Fibroblast of mammary gland (primary cell): ENCODE measurements at regions not wholly inside any gene's neighbourhood (a gene's known extent, or its start where the extent isn't known, plus 50 kb on each side); places are given as distances from the start of the nearest gene placed in this dataset.
A peak's percentile ranks its signal among the peaks of the same experiment; 100 is the strongest.

ENCODE experiments used
- DNase-seq: peaks from one replicate; pipeline ENCODE4 v3.0.0-alpha.2; 2010; ENCODE audit warnings: low read depth
- H3K4me3 ChIP-seq: 2 replicates; pipeline ENCODE4 v1.5.1; 2011; ENCODE audit warnings: low read depth, mild to moderate bottlenecking, low read length, moderate library complexity; ENCODE audit not compliant: control insufficient read depth
- TF ChIP-seq, protein P1 (sequence below): conservative IDR thresholded peaks from 2 replicates; pipeline ENCODE4 v1.5.1; 2011; ENCODE audit warnings: low read depth, low read length, inconsistent platforms; ENCODE audit not compliant: control insufficient read depth, insufficient read depth

DNA sequence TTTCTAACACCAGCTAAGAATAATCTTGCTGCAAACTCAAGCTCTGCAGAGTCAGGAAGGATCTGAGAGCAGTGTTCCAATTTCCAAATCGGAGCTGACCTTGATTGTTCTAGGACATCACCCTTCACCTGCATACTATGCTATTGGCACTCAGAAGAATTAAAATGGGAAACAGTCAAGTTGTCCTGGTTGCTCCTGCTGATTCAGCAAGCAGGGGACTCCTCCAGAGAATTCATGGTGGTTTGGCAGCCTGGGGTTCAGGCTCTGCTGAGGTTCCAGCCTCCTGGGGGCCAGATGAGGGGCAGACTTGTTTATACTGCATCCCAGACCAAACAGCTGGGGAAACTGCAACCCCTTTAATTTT lies 213.7 kb upstream of the ADAMTS9 start:
- peak; percentile 36 for DNase-seq
- TF ChIP-seq, protein P1, sequence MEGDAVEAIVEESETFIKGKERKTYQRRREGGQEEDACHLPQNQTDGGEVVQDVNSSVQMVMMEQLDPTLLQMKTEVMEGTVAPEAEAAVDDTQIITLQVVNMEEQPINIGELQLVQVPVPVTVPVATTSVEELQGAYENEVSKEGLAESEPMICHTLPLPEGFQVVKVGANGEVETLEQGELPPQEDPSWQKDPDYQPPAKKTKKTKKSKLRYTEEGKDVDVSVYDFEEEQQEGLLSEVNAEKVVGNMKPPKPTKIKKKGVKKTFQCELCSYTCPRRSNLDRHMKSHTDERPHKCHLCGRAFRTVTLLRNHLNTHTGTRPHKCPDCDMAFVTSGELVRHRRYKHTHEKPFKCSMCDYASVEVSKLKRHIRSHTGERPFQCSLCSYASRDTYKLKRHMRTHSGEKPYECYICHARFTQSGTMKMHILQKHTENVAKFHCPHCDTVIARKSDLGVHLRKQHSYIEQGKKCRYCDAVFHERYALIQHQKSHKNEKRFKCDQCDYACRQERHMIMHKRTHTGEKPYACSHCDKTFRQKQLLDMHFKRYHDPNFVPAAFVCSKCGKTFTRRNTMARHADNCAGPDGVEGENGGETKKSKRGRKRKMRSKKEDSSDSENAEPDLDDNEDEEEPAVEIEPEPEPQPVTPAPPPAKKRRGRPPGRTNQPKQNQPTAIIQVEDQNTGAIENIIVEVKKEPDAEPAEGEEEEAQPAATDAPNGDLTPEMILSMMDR, result no peak
- no peak overlapping the region for H3K4me3 ChIP-seq

DNA sequence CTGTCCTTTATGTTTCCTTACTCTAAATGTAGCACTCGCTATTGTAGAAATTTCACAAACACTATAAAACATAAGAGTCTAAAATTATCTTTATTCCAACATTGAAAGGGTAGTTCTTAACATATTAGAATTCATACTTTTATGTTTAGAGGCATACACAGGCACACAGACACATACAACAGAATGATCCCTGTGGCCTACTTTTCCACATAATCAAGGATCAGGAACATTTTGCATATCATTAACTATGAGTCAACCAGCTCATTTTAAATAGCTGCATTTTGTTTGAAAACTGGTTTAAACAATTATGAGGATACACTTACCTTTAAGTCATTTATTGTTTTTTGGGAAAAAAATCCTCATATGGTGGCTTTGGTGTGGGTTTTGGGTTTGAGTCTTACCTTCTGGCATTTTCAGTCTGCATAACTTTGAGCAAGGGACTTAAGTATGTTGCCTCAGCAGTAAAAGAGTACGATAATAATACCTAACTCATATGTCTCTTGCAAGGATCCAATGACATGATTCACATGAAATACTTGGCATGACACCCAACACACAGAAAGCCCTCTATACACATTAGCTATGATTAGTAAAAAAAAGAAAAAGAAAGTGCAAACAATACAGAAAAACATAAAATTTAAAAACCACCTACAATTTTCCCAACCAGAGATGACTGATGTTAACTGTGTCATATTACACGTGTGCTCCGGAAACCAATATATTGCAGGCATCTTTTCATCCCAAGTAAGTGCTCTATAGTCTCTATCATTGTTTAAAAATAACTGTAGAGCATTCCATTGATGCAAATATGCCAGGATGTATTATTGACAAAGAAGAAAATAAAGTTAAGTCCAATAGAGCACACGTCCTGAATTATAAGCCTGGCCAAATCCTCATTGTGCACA lies 213.1 kb upstream of the ADAMTS9 start:
- peak; percentile 67 for DNase-seq
- TF ChIP-seq, protein P1, result no peak

DNA sequence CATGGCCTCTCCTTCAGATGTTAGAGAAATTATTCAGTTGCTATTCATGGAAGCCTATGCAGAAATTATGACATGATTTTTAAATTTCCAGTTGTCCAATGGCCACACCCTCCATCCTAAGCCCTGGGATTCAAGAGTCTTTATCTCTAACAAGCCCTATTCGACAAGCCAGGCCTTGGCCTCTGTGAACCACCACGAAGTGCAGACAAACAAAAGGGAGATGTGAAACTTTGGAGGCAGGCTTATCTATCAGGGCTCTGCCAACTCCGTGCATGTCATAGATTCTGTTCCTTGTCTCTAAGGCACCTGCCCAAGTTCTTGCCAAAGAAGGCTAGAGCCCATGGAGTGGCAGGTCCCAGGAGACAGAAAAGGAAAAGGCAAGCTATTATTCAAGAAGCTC lies 212.4 kb upstream of the ADAMTS9 start:
- no peak for DNase-seq
- TF ChIP-seq, protein P1, result no peak
- no peak overlapping the region for H3K4me3 ChIP-seq

More for the DNA sequence above, 213.1 kb upstream of the ADAMTS9 start:
- no peak overlapping the region for H3K4me3 ChIP-seq

DNA sequence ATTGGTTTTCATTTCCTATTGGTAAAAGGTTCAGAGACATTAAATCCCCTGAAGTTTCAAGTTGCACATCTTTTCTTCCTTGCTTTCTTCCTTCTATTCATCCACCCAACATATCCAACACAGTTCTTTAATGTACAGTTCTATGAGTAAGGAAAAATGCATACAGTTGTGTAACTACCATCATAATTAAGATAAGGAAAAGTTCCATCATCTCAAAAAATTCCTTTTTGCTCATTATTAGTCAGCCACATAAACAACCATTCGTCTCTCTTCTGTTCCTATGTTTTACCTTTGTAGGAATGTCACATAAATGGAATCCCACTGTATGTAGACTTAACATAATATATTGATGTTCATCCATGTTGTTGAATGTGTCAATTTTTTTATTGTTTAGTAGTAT lies 211.1 kb upstream of the ADAMTS9 start:
- H3K4me3 ChIP-seq, result no peak overlapping the region
- TF ChIP-seq, protein P1, result no peak
- DNase-seq, result no peak

DNA sequence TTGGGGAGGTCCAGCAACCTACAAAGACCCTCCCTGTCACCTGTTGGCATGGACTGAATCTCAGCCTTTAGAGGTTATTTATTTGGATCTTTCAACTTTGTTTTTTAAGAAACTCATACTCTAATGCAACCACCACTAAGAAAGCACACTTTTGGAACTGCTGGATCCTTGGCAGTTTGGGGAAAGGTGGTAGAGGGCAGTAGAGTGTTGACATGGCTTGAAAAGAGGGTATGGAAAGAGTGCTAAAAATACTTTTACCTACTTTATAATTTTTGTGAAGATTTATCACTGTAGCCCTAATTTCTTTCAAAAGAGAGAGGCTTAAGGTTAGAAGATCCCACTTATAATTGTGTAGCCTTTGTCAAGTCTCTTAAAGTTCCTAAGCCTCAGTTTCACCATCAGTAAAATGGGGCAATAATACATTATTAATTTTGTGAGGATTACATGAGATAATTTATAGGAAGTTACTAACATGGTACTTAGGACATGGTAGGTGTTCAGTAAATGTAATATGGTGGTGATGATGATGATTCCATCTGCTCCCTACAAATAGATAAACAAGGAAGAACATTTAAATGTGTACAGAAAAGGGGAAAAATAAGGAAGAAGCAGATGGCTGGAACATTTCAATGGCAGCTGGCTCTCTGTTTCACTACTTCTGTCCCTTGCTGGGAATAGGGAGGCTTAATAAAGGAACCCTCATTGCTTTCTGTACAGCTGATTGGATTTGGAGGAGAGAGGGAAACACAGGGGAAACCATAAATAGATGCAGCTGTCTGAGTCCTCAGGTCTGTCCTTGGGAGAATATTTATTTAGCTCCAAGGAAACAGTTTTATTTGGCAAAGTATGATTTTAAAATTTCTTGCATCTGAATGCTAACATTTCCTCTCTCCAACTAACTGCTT lies 208.4 kb upstream of the ADAMTS9 start:
- H3K4me3 ChIP-seq, result no peak overlapping the region
- DNase-seq, result no peak
- TF ChIP-seq, protein P1, result no peak

DNA sequence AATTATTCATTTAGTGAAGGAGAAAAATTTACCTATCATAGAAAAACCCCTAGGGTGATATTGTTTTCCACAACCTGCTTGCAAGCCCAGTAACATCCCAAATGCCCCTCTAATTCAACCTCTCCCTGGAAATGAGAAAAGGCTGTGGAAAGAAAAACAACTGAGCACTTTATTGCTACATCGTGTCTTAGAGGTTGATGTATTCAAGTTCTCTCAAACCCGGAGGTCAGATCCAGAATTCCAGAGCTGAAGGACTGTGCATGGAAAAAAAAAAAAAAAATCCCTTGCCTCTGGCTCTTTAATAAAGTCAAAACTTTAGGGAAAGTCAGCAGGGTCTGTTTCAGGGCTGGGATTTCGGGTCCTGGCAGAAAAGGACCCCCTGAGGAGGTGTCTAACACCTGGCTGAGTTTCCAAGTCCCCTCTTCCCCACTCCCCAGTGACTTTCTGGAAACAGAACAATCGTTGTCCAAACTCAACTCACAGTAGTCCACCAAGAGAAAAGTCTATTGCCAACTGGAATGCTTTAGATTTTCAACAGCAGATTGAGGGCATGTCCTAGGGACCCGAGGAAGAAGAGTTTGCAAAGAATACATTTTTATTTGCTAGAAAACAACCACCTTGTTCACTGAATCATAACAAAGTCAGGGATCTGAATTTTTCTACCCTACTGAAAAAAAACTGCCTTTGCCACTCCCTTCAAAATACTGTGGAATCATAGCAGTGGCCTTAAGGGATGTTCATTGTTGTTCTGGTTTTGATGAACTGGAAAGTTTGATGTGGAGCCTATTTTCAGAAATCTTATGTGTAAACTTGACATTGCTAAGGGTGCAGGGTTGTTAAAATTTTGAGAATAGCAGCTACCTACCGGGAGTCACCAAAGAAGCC lies 207.5 kb upstream of the ADAMTS9 start:
- TF ChIP-seq, protein P1, result no peak
- H3K4me3 ChIP-seq, result no peak overlapping the region
- no peak for DNase-seq
